ENCODE measurements at regions not wholly inside any gene's neighbourhood (a gene's known extent, or its start where the extent isn't known, plus 50 kb on each side); places are given as distances from the start of the nearest gene placed in this dataset.

DNA sequence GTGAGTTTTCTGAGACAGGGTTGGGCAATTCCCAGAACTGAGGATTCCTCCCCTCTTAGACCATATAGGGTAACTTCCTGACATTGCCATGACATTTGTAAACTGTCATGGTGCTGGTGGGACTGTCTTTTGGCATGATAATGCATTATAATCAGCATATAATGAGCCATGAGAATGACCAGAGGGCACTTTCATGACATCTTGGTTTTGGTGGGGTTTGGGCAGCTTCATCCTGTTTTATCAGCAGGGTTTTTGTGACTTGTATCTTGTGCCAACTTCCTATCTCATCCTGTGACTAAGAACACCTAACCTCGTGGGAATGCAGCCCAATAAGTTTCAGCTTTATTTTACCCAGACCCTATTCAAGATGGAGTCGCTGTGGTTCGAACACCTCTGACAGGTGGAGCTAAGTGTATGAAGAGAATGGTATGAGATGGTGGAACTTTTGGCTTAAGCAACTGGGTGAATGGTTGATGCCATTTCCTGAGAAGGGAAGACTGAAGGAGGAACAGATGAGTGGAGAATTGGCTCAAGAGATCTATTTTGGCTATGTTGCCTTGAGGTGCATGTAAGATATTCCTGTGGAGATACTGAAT, 217.3 kb downstream of the RAB11FIP4 start:
- in situ Hi-C loops (cut with MboI) (no loop called here), intact Hi-C loops (cut with micrococcal nuclease) (no loop called here)
- H3K4me3 ChIP-seq: no peak overlapping the region
- H3K9me3 ChIP-seq (replicated peaks; ENCODE audit: control insufficient read depth, insufficient read depth, low read depth, low read length): no peaks in the 10 kb centered on the region
- no peaks in the 10 kb centered on the region for H3K79me2 ChIP-seq (ENCODE audit: control insufficient read depth, insufficient read depth, low read length)
- ATAC-seq: no peak
- BruUV-seq (replicated peaks): no TSS peak
- H3K4me1 ChIP-seq (replicated peaks in 1 of 2; ENCODE audit: control insufficient read depth in 2 of 2, insufficient read depth in 2 of 2, low read length in 2 of 2): no peaks in the 10 kb centered on the region
- 0% methylated on average over 3 of the region's 3 CpGs for WGBS (ENCODE audit: insufficient coverage, low coverage, missing lambda C conversion rate)
- H3K4me2 ChIP-seq (ENCODE audit: insufficient read depth, low read length): no peak overlapping the region
- DNase-seq (ENCODE audit: extremely low read depth in 1 of 4, low spot score in 3 of 4): no peak
- no peak for FAIRE-seq
- no peaks in the 10 kb centered on the region for H3K36me3 ChIP-seq (ENCODE audit: control insufficient read depth, insufficient read depth, low read length)
- H3K27ac ChIP-seq (ENCODE audit: extremely low read depth, low read depth, low read length): no peak overlapping the region
- no peaks in the 10 kb centered on the region for H4K20me1 ChIP-seq (replicated peaks; ENCODE audit: control insufficient read depth, insufficient read depth, low read length)
- H2AFZ ChIP-seq (ENCODE audit: low read depth, low read length): no peak overlapping the region
- POLR2A ChIA-PET: no interaction called here
- peaks cover 15 to 40% of the 10 kb centered on the region in 2 experiments; a peak in 4 of 5 replicates for H3K27me3 ChIP-seq (ENCODE audit: control insufficient read depth in 2 of 2, insufficient read depth in 2 of 2, low read length in 2 of 2)
- no peaks in the 10 kb centered on the region for H3K9me1 ChIP-seq (ENCODE audit: control insufficient read depth, insufficient read depth, low read length)
- CTCF ChIA-PET (ENCODE audit: low intra/inter-chr PET ratio): no interaction called here
- H3K9ac ChIP-seq (ENCODE audit: insufficient read depth in 1 of 2, low read depth in 2 of 2, low read length in 2 of 2): no peak overlapping the region
- no peak for TF ChIP-seq FOXM1 (IDR thresholded peaks at IDR 0.05; ENCODE audit: low read depth)
- TF ChIP-seq FOXM1 (CRISPR knock-in tag; IDR thresholded peaks at IDR 0.05; ENCODE audit: low read depth): no peak
- TF ChIP-seq, protein P1, sequence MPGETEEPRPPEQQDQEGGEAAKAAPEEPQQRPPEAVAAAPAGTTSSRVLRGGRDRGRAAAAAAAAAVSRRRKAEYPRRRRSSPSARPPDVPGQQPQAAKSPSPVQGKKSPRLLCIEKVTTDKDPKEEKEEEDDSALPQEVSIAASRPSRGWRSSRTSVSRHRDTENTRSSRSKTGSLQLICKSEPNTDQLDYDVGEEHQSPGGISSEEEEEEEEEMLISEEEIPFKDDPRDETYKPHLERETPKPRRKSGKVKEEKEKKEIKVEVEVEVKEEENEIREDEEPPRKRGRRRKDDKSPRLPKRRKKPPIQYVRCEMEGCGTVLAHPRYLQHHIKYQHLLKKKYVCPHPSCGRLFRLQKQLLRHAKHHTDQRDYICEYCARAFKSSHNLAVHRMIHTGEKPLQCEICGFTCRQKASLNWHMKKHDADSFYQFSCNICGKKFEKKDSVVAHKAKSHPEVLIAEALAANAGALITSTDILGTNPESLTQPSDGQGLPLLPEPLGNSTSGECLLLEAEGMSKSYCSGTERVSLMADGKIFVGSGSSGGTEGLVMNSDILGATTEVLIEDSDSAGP (CRISPR knock-in tag; IDR thresholded peaks at IDR 0.05): no peak
- TF ChIP-seq ZNF75A (CRISPR knock-in tag; IDR thresholded peaks at IDR 0.05): no peak
- no peak for TF ChIP-seq NFYB (IDR thresholded peaks at IDR 0.05; ENCODE audit: extremely low read depth, insufficient read length)
- TF ChIP-seq ZNF583 (CRISPR knock-in tag; IDR thresholded peaks at IDR 0.05): no peak
- TF ChIP-seq SMC3 (conservative IDR thresholded peaks at IDR 0.05; ENCODE audit: insufficient read depth, low read depth, low read length): no peak
- TF ChIP-seq CEBPG (CRISPR knock-in tag; IDR thresholded peaks at IDR 0.05): no peak
- TF ChIP-seq CEBPG (tag; conservative IDR thresholded peaks at IDR 0.05 in 1 of 2, IDR thresholded peaks at IDR 0.05 in 1 of 2): no peak
- no peak for TF ChIP-seq DDX20 (tag; IDR thresholded peaks at IDR 0.05; ENCODE audit: low read depth)
- TF ChIP-seq RBBP5 (IDR thresholded peaks at IDR 0.05; ENCODE audit: borderline replicate concordance, insufficient read depth, low read length, poor library complexity, severe bottlenecking): no peak
- no peak for TF ChIP-seq PHF8 (IDR thresholded peaks at IDR 0.05; ENCODE audit: borderline replicate concordance, low read length)
- no peak for TF ChIP-seq ZNF23 (CRISPR knock-in tag; IDR thresholded peaks at IDR 0.05)
- no peak for TF ChIP-seq ZNF444 (CRISPR knock-in tag; IDR thresholded peaks at IDR 0.05)
